ENCODE measurements at regions not wholly inside any gene's neighbourhood (a gene's known extent, or its start where the extent isn't known, plus 50 kb on each side); places are given as distances from the start of the nearest gene placed in this dataset.

DNA sequence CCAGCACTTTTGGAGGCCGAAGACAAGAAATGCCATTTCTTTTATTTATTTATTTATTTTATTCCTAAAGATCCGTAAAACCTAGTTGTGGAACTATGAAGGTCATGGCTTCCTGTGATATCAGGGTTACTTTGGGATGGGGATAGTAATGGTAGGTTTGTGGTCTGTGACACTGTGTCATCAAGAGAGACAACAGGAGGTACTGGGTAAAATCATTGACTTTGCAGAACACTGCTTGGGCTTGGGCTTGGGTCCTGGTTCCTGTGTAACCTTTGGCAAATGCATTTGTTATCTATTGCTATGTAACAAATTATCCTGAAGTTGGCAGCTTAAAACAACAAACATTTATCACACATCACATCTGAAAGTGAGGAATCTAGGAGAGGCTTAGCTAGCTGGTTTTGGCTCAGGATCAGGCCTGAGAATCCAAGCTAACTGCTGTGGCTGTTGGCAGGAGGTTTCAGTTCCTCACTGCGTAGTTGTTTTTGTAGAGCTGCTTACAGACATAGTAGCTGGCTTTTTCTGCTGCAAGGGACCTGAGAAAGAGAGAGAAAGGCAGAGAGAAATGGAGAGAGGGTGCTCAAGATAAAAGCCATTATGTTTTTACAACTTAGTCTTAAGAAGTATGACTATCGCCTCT is 576.4 kb upstream of the SLIT2 start:
- ATAC-seq (replicated peaks in 1 of 2) (no peak), DNase-seq (no peak)
- H3K27ac Mint-ChIP-seq: no peak overlapping the region
- H3K27me3 Mint-ChIP-seq (ENCODE audit: low read depth): no peaks in the 10 kb centered on the region
- H3K9me3 Mint-ChIP-seq: peaks cover 5 to 13% of the 10 kb centered on the region in 2 donors
- no peaks in the 10 kb centered on the region for H3K4me1 Mint-ChIP-seq (ENCODE audit: low read depth)
- H3K4me3 Mint-ChIP-seq: no peak overlapping the region
- H3K36me3 Mint-ChIP-seq (ENCODE audit: insufficient read depth in 2 of 2): peaks cover 2% of the 10 kb centered on the region in 2 donors

GRCh38 chr4:19659101-19659500 is 592.6 kb upstream of the SLIT2 start:
- DNase-seq (no peak), ATAC-seq (replicated peaks in 1 of 2) (no peak)
- H3K36me3 Mint-ChIP-seq (ENCODE audit: insufficient read depth in 2 of 2): no peaks in the 10 kb centered on the region
- H3K27ac Mint-ChIP-seq: no peak overlapping the region
- H3K9me3 Mint-ChIP-seq: peaks cover 9 to 15% of the 10 kb centered on the region in 2 donors
- no peaks in the 10 kb centered on the region for H3K4me1 Mint-ChIP-seq (ENCODE audit: low read depth)
- no peak overlapping the region for H3K4me3 Mint-ChIP-seq
- no peaks in the 10 kb centered on the region for H3K27me3 Mint-ChIP-seq (ENCODE audit: low read depth)

GRCh38 chr4:19657856-19658255 is 593.8 kb upstream of the SLIT2 start:
- Mint-ChIP-seq H3K9me3 (peaks cover 6 to 12% of the 10 kb centered on the region in 2 donors), H3K4me3 (no peak overlapping the region), H3K4me1 (ENCODE audit: low read depth) (no peaks in the 10 kb centered on the region), H3K27me3 (ENCODE audit: low read depth) (no peaks in the 10 kb centered on the region), H3K36me3 (ENCODE audit: insufficient read depth in 2 of 2) (no peaks in the 10 kb centered on the region), H3K27ac (no peak overlapping the region)
- no peak for ATAC-seq (replicated peaks in 1 of 2)
- DNase-seq: no peak

- H3K36me3 Mint-ChIP-seq (ENCODE audit: insufficient read depth in 2 of 2): no peaks in the 10 kb centered on the region
These were observed 596.0 kb upstream of the SLIT2 start for GRCh38 chr4:19655666-19656065.

DNA sequence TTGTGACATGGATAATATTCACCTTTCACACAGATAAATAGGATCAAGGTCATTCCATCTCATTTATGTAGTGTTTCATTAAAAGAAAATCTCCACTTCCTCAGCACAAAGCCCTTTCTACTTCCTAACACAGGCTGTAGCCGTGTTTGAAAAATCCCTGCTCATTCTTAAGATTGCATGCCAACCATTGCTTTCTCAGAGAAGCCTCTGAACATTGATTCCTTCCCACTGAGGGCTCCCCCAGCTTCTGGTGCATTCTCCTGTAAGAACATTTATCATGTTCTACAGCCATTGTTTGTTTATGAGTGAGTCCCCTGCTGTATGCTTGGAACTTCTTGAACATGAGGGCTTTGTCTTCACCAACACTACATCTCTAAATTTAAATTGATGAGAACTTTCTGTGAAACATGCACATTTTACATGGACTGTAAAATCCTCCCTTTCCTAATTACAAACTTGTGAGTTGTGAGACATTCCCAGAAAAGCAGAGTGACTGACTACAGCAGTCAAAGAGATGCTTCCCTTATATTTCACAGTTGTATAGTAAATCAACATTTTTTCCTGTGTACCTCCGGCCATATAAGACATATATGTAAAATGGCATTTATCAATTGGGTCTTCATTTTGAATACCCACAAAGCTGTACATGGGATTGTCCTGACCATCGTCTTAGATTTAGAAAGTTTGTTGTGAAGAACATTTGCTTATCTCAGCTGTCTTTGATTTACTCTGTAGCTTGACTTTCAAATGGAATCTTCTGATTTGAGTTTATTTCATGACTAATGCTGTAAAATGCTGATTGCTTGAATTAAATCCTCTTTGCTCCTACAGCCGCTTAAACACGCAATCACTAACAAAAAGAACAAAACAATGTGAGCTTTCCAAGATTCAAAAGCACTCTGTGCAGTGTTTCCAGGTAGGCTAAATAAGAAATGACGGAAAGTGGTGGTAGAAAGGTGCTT is 600.5 kb upstream of the SLIT2 start:
- Mint-ChIP-seq H3K9me3 (peaks cover 15 to 16% of the 10 kb centered on the region in 2 donors), H3K36me3 (ENCODE audit: insufficient read depth in 2 of 2) (peaks cover 0 to 3% of the 10 kb centered on the region in 2 donors), H3K4me1 (ENCODE audit: low read depth) (no peaks in the 10 kb centered on the region), H3K27me3 (ENCODE audit: low read depth) (no peaks in the 10 kb centered on the region), H3K27ac (no peak overlapping the region), H3K4me3 (no peak overlapping the region)
- DNase-seq (no peak), ATAC-seq (replicated peaks in 1 of 2) (no peak)

More at GRCh38 chr4:19655666-19656065, 596.0 kb upstream of the SLIT2 start:
- ATAC-seq (replicated peaks in 1 of 2) (no peak), DNase-seq (no peak)
- Mint-ChIP-seq H3K27me3 (ENCODE audit: low read depth) (no peaks in the 10 kb centered on the region), H3K4me3 (no peak overlapping the region), H3K4me1 (ENCODE audit: low read depth) (no peaks in the 10 kb centered on the region), H3K9me3 (peaks cover 10% of the 10 kb centered on the region in 2 donors), H3K27ac (no peak overlapping the region)

DNA sequence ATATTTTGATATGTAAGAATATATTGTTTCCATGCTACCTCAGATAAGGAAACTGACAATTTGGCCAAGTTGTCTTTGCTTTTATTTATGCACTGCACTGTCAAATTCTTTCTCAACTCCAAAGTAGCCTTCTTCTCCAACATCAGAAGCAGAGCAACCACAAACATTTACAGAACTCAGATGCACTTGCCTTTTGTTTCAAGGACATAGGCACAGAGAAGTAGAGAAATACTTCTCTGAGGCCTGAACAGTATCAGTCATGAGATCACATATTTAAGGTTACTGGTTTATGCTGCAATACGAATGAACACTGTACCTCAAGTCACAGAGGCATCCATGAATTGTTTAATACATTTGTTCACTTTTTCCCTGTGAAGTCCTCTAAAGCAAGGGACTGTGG is 606.1 kb upstream of the SLIT2 start:
- Mint-ChIP-seq H3K27me3 (ENCODE audit: low read depth) (no peaks in the 10 kb centered on the region), H3K9me3 (peaks cover 14 to 16% of the 10 kb centered on the region in 2 donors), H3K4me1 (ENCODE audit: low read depth) (no peaks in the 10 kb centered on the region), H3K4me3 (no peak overlapping the region), H3K36me3 (ENCODE audit: insufficient read depth in 2 of 2) (peaks cover 0 to 3% of the 10 kb centered on the region in 2 donors), H3K27ac (no peak overlapping the region)
- ATAC-seq (replicated peaks in 1 of 2): no peak
- no peak for DNase-seq

- DNase-seq (no peak), ATAC-seq (replicated peaks in 1 of 2) (no peak)
- no peaks in the 10 kb centered on the region for H3K4me1 Mint-ChIP-seq (ENCODE audit: low read depth)
- no peak overlapping the region for H3K4me3 Mint-ChIP-seq
- H3K27ac Mint-ChIP-seq: no peak overlapping the region
- no peaks in the 10 kb centered on the region for H3K36me3 Mint-ChIP-seq (ENCODE audit: insufficient read depth in 2 of 2)
- peaks cover 1 to 3% of the 10 kb centered on the region in 2 donors for H3K9me3 Mint-ChIP-seq
- H3K27me3 Mint-ChIP-seq (ENCODE audit: low read depth): no peaks in the 10 kb centered on the region
These were observed 615.3 kb upstream of the SLIT2 start for GRCh38 chr4:19636451-19636850.

GRCh38 chr4:19631814-19632213 is 619.9 kb upstream of the SLIT2 start:
- H3K4me3 Mint-ChIP-seq: no peak overlapping the region
- DNase-seq: no peak
- H3K27me3 Mint-ChIP-seq (ENCODE audit: low read depth): no peaks in the 10 kb centered on the region
- no peak overlapping the region for H3K27ac Mint-ChIP-seq
- no peaks in the 10 kb centered on the region for H3K36me3 Mint-ChIP-seq (ENCODE audit: insufficient read depth in 2 of 2)
- H3K4me1 Mint-ChIP-seq (ENCODE audit: low read depth): no peaks in the 10 kb centered on the region
- H3K9me3 Mint-ChIP-seq: peaks cover 1% of the 10 kb centered on the region in 2 donors
- no peak for ATAC-seq (replicated peaks in 1 of 2)

- H3K4me1 Mint-ChIP-seq (ENCODE audit: low read depth): no peaks in the 10 kb centered on the region
- peaks cover 7 to 8% of the 10 kb centered on the region in 2 donors for H3K9me3 Mint-ChIP-seq
- DNase-seq: no peak
- H3K27me3 Mint-ChIP-seq (ENCODE audit: low read depth): no peaks in the 10 kb centered on the region
- no peak overlapping the region for H3K4me3 Mint-ChIP-seq
- ATAC-seq (replicated peaks in 1 of 2): no peak
- no peaks in the 10 kb centered on the region for H3K36me3 Mint-ChIP-seq (ENCODE audit: insufficient read depth in 2 of 2)
- no peak overlapping the region for H3K27ac Mint-ChIP-seq
These were observed 627.8 kb upstream of the SLIT2 start for GRCh38 chr4:19623866-19624265.

GRCh38 chr4:19615086-19615689 is 636.5 kb upstream of the SLIT2 start:
- ATAC-seq (replicated peaks in 1 of 2): no peak
- no peak for DNase-seq
- H3K27me3 Mint-ChIP-seq (ENCODE audit: low read depth): no peaks in the 10 kb centered on the region
- H3K9me3 Mint-ChIP-seq: peaks cover 3 to 4% of the 10 kb centered on the region in 2 donors
- no peak overlapping the region for H3K4me3 Mint-ChIP-seq
- H3K36me3 Mint-ChIP-seq (ENCODE audit: insufficient read depth in 2 of 2): no peaks in the 10 kb centered on the region
- H3K27ac Mint-ChIP-seq: no peak overlapping the region
- H3K4me1 Mint-ChIP-seq (ENCODE audit: low read depth): no peaks in the 10 kb centered on the region

DNA sequence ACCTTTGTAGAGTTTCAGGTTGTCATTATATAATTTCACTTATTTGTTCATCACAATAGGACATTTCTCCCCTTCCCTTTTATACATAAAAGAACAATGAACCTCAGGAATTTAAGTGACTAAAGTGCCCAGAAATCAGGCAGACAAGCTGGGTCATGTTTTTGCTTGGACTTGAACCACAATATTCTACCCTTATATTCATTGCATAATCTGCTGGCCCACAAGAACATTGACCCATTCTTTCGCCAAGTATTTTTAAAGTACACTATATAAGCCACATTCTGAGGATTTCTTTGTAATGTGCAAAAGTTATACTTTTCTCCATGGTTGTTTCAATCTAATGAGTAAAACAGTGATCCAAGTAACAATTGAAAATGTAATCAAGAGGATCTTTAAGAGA is 637.5 kb upstream of the SLIT2 start:
- Mint-ChIP-seq H3K27ac (no peak overlapping the region), H3K4me3 (no peak overlapping the region), H3K4me1 (ENCODE audit: low read depth) (no peaks in the 10 kb centered on the region), H3K36me3 (ENCODE audit: insufficient read depth in 2 of 2) (no peaks in the 10 kb centered on the region), H3K27me3 (ENCODE audit: low read depth) (no peaks in the 10 kb centered on the region), H3K9me3 (peaks cover 3 to 4% of the 10 kb centered on the region in 2 donors)
- no peak for ATAC-seq (replicated peaks in 1 of 2)
- no peak for DNase-seq

DNA sequence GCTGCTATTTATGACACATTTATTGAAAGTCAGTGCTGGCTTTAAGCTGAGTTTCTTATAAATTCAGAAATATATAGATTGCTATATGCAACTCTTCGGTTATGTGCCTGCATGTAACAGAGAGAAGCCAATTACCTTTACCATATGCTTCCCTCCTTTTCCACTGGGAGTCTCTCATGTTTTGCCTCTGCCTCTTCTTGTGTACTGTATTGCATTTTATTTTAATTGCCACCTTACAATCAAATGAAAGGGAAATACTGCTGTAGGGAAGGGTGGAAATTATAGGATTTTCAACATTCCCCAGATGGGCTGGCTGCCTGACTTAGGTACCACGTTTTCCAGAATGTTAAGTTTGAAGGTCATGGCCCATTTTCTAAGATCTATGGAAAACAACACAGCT is 655.4 kb upstream of the SLIT2 start:
- Mint-ChIP-seq H3K4me3 (no peak overlapping the region), H3K9me3 (peaks cover 5 to 7% of the 10 kb centered on the region in 2 donors), H3K27me3 (ENCODE audit: low read depth) (no peaks in the 10 kb centered on the region), H3K36me3 (ENCODE audit: insufficient read depth in 2 of 2) (no peaks in the 10 kb centered on the region), H3K27ac (no peak overlapping the region), H3K4me1 (ENCODE audit: low read depth) (no peaks in the 10 kb centered on the region)
- DNase-seq: no peak
- no peak for ATAC-seq (replicated peaks in 1 of 2)

DNA sequence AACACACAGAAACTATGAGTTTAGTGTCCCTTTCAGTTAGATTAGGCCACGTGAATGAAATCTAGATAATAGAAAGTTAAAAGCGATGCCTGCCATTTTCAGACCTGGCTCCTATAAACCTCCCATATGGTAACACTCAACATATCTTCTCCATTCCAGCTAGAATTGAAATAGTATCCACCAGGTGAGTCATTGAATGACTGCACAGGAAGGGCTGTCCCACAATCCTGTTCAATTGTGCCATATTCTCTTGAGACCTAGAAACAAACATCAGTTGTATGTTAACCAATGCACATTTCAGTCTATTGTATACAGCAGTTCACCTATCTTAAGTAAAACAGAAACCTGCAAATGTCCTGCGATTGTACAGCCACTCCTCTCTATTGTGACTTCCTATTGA is 659.3 kb upstream of the SLIT2 start:
- H3K4me3 Mint-ChIP-seq: no peak overlapping the region

More for the DNA sequence above, 659.3 kb upstream of the SLIT2 start:
- H3K9me3 Mint-ChIP-seq: peaks cover 4 to 9% of the 10 kb centered on the region in 2 donors
- H3K4me1 Mint-ChIP-seq (ENCODE audit: low read depth): no peaks in the 10 kb centered on the region
- H3K27ac Mint-ChIP-seq: no peak overlapping the region
- ATAC-seq (replicated peaks in 1 of 2) (no peak), DNase-seq (no peak)
- no peaks in the 10 kb centered on the region for H3K27me3 Mint-ChIP-seq (ENCODE audit: low read depth)
- H3K36me3 Mint-ChIP-seq (ENCODE audit: insufficient read depth in 2 of 2): no peaks in the 10 kb centered on the region

Data from activated T-cell treated with anti-CD3 and anti-CD28 coated beads, Interleukin-2, amount 50 U/mL, for 72 hours (primary cell).